ENCODE measurements at regions not wholly inside any gene's neighbourhood (a gene's known extent, or its start where the extent isn't known, plus 50 kb on each side); places are given as distances from the start of the nearest gene placed in this dataset.

- TF ChIP-seq ARNT (IDR thresholded peaks at IDR 0.05) = no peak
- no peak for TF ChIP-seq TARDBP (IDR thresholded peaks at IDR 0.05)
- TF ChIP-seq PKNOX1 (IDR thresholded peaks at IDR 0.05) = no peak
- TF ChIP-seq ELF4 (IDR thresholded peaks at IDR 0.05) = no peak
- TF ChIP-seq BHLHE40 (IDR thresholded peaks at IDR 0.05; ENCODE audit: borderline replicate concordance) = no peak
- no peak for TF ChIP-seq FOXM1 (IDR thresholded peaks at IDR 0.05; ENCODE audit: borderline replicate concordance)
- TF ChIP-seq LEF1 (IDR thresholded peaks at IDR 0.05; ENCODE audit: borderline replicate concordance) = no peak
- TF ChIP-seq ZNF384 (IDR thresholded peaks at IDR 0.05) = no peak
- no peak for TF ChIP-seq SUZ12 (IDR thresholded peaks at IDR 0.05)
- TF ChIP-seq SP1 (IDR thresholded peaks at IDR 0.05) = no peak
- TF ChIP-seq FOXK2 (IDR thresholded peaks at IDR 0.05) = no peak
- TF ChIP-seq L3MBTL2 (conservative IDR thresholded peaks at IDR 0.05) = no peak
- TF ChIP-seq CTBP1 (IDR thresholded peaks at IDR 0.05; ENCODE audit: borderline replicate concordance) = no peak
These were observed 413.0 kb downstream of the AEBP2 start for GRCh38 chr12:19852100-19852855.

Measured in HEK293T (cell line).